Esophagus squamous epithelium (tissue), 4 donors: ENCODE measurements at regions not wholly inside any gene's neighbourhood (a gene's known extent, or its start where the extent isn't known, plus 50 kb on each side); places are given as distances from the start of the nearest gene placed in this dataset.

Source experiments
- CTCF ChIP-seq, 6 experiments: fragments of 450-650 bp in 4 of 6; fragments of 200-600 bp in 2 of 6; sonication (generic) in 2 of 6; IDR thresholded peaks; one replicate each; pipeline ENCODE4 v1.5.1; 2016 to 2019; ENCODE audit warnings: antibody characterized with exemption in 6 of 6, mild to moderate bottlenecking in 4 of 6, moderate library complexity in 4 of 6
- POLR2A ChIP-seq, 4 donors: fragments of 450-650 bp; IDR thresholded peaks; one replicate each; pipeline ENCODE4 v1.6.1; 2017; ENCODE audit warnings: antibody characterized with exemption in 4 of 4, mild to moderate bottlenecking in 4 of 4, moderate library complexity in 3 of 4

GRCh38 chr1:29620631-29621030, 384.3 kb downstream of the PTPRU start:
- no peak for TF ChIP-seq POLR2A (IDR thresholded peaks at IDR 0.05)
- no peak for TF ChIP-seq CTCF (IDR thresholded peaks at IDR 0.05)
